Activated CD4-positive, alpha-beta T cell treated with anti-CD3 and anti-CD28 coated beads for 48 hours (primary cell): ENCODE measurements at regions not wholly inside any gene's neighbourhood (a gene's known extent, or its start where the extent isn't known, plus 50 kb on each side); places are given as distances from the start of the nearest gene placed in this dataset.

Experiments used
- DNase-seq: peaks from one replicate; pipeline ENCODE4 v3.0.0-alpha.2; 2020

GRCh38 chr18:2411381-2411960, 159.8 kb downstream of the METTL4 start:
- no peak for DNase-seq

- no peak for DNase-seq
These were observed 159.0 kb downstream of the METTL4 start for GRCh38 chr18:2412281-2412680.

GRCh38 chr18:2412996-2413751, 158.1 kb downstream of the METTL4 start:
- DNase-seq: no peak

GRCh38 chr18:2414235-2414634, 157.1 kb downstream of the METTL4 start:
- no peak for DNase-seq

- DNase-seq: no peak
These were observed 155.6 kb downstream of the METTL4 start for GRCh38 chr18:2415656-2416055.

- no peak for DNase-seq
These were observed 153.3 kb downstream of the METTL4 start for GRCh38 chr18:2417861-2418610.

GRCh38 chr18:2420367-2420766, 150.9 kb downstream of the METTL4 start:
- DNase-seq: no peak

GRCh38 chr18:2423761-2424160, 147.5 kb downstream of the METTL4 start:
- DNase-seq: no peak

GRCh38 chr18:2424420-2424819, 146.9 kb downstream of the METTL4 start:
- DNase-seq: no peak

GRCh38 chr18:2425426-2426317, 145.6 kb downstream of the METTL4 start:
- DNase-seq: no peak

- no peak for DNase-seq
These were observed 141.1 kb downstream of the METTL4 start for GRCh38 chr18:2430191-2430590.

- DNase-seq: no peak
These were observed 139.5 kb downstream of the METTL4 start for GRCh38 chr18:2431806-2432205.

GRCh38 chr18:2433366-2433765, 137.9 kb downstream of the METTL4 start:
- no peak for DNase-seq

- no peak for DNase-seq
These were observed 129.8 kb downstream of the METTL4 start for GRCh38 chr18:2441544-2441943.

- no peak for DNase-seq
These were observed 129.3 kb downstream of the METTL4 start for GRCh38 chr18:2442006-2442405.

GRCh38 chr18:2442726-2443275, 128.5 kb downstream of the METTL4 start:
- no peak for DNase-seq

GRCh38 chr18:2444201-2444875, 127.0 kb downstream of the METTL4 start:
- no peak for DNase-seq

GRCh38 chr18:2448565-2449151, 122.6 kb downstream of the METTL4 start:
- no peak for DNase-seq

GRCh38 chr18:2451556-2451955, 119.7 kb downstream of the METTL4 start:
- DNase-seq: no peak

GRCh38 chr18:2459886-2460285, 111.4 kb downstream of the METTL4 start:
- no peak for DNase-seq

GRCh38 chr18:2466978-2467377, 104.3 kb downstream of the METTL4 start:
- DNase-seq: no peak

- DNase-seq: no peak
These were observed 103.3 kb downstream of the METTL4 start for GRCh38 chr18:2468051-2468450.
